MM.1S (cell line): ENCODE measurements at regions not wholly inside any gene's neighbourhood (a gene's known extent, or its start where the extent isn't known, plus 50 kb on each side); places are given as distances from the start of the nearest gene placed in this dataset.

Source experiments
- DNase-seq: peaks from one replicate; pipeline ENCODE4 v3.0.0-alpha.2; 2015
- H2AFZ ChIP-seq: fragments of 300-600 bp; sonication (generic); 2 replicates; pipeline ENCODE4 v1.6.0; 2016; ENCODE audit warnings: antibody characterized with exemption, low read length
- H3F3A ChIP-seq: fragments of 300-600 bp; sonication (generic); 2 replicates; pipeline ENCODE4 v1.6.1; 2016; ENCODE audit warnings: mild to moderate bottlenecking, antibody characterized with exemption, low read length, moderate library complexity, mixed read lengths; ENCODE audit not compliant: insufficient read depth
- H3K27ac ChIP-seq: fragments of 300-600 bp; sonication (generic); 2 replicates; pipeline ENCODE4 v1.5.1; 2016; ENCODE audit warnings: mild to moderate bottlenecking, low read length
- H3K27me3 ChIP-seq: fragments of 300-600 bp; sonication (generic); replicated peaks from 2 replicates; pipeline ENCODE4 v1.6.0; 2016; ENCODE audit warnings: low read length; ENCODE audit not compliant: insufficient read depth
- H3K36me3 ChIP-seq: fragments of 300-600 bp; sonication (generic); replicated peaks from 2 replicates; pipeline ENCODE4 v1.6.1; 2016; ENCODE audit warnings: mild to moderate bottlenecking, low read length, mixed read lengths; ENCODE audit not compliant: insufficient read depth
- H3K4me1 ChIP-seq: fragments of 300-600 bp; sonication (generic); 2 replicates; pipeline ENCODE4 v1.6.1; 2016; ENCODE audit warnings: low read length, mixed read lengths
- H3K4me2 ChIP-seq: fragments of 300-600 bp; sonication (generic); 2 replicates; pipeline ENCODE4 v1.6.0; 2016; ENCODE audit warnings: low read depth, low read length
- H3K4me3 ChIP-seq: fragments of 300-600 bp; sonication (generic); 2 replicates; pipeline ENCODE4 v1.5.1; 2016; ENCODE audit warnings: low read length, mixed read lengths
- H3K79me2 ChIP-seq: fragments of 300-600 bp; sonication (generic); 2 replicates; pipeline ENCODE4 v1.6.1; 2016; ENCODE audit warnings: mixed run types, low read length, mixed read lengths
- H3K9ac ChIP-seq: fragments of 300-600 bp; sonication (generic); 2 replicates; pipeline ENCODE4 v1.6.1; 2016; ENCODE audit warnings: low read length, mixed read lengths
- H3K9me2 ChIP-seq: fragments of 300-600 bp; sonication (generic); replicated peaks from 2 replicates; pipeline ENCODE4 v1.6.1; 2016; ENCODE audit warnings: mild to moderate bottlenecking, low read length, mixed read lengths; ENCODE audit not compliant: insufficient read depth
- H3K9me3 ChIP-seq: fragments of 300-600 bp; sonication (generic); replicated peaks from 2 replicates; pipeline ENCODE4 v1.6.1; 2016; ENCODE audit warnings: mild to moderate bottlenecking, low read length, mixed read lengths; ENCODE audit not compliant: insufficient read depth
- H4K20me1 ChIP-seq: fragments of 300-600 bp; sonication (generic); 2 replicates; pipeline ENCODE4 v1.6.1; 2016; ENCODE audit warnings: mild to moderate bottlenecking, low read length, moderate library complexity, mixed read lengths; ENCODE audit not compliant: insufficient read depth
- EZH2 ChIP-seq: fragments of 300-600 bp; sonication (generic); optimal IDR thresholded peaks from 2 replicates; pipeline ENCODE3; 2017; ENCODE audit warnings: low read depth, mild to moderate bottlenecking, antibody characterized with exemption, low read length, mixed read lengths
- EZH2phosphoT487 ChIP-seq: fragments of 300-600 bp; sonication (generic); IDR thresholded peaks from 2 replicates; pipeline ENCODE4 v1.6.1; 2018; ENCODE audit warnings: antibody characterized with exemption, low read length
- TF ChIP-seq, protein P1 (sequence below): fragments of 300-600 bp; sonication (generic); IDR thresholded peaks from 2 replicates; pipeline ENCODE4 v1.5.1; 2016; ENCODE audit warnings: antibody characterized with exemption, low read length, mixed read lengths

DNA sequence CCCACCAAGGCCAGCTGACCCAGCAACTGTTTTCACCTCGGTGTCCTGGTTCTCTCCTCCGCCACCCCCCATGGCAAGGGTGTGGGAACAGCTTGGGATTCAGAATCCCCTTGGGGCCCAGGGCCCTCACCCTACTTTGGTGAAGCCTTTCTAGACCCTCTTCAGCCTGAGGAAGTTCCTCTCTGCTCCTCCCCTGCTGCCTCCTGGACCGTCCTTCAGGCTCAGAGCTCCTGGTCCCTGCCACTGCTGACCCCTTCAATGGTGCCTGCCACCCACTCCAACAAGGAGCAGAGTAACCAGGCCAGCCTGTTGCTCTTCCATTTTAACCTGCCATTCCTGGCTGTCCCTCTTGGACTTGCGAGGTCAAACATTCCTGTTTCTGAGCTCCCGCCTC lies 72.0 kb upstream of the SMNDC1 start:
- TF ChIP-seq EZH2phosphoT487 (no peak), EZH2 (no peak)
- TF ChIP-seq, protein P1, sequence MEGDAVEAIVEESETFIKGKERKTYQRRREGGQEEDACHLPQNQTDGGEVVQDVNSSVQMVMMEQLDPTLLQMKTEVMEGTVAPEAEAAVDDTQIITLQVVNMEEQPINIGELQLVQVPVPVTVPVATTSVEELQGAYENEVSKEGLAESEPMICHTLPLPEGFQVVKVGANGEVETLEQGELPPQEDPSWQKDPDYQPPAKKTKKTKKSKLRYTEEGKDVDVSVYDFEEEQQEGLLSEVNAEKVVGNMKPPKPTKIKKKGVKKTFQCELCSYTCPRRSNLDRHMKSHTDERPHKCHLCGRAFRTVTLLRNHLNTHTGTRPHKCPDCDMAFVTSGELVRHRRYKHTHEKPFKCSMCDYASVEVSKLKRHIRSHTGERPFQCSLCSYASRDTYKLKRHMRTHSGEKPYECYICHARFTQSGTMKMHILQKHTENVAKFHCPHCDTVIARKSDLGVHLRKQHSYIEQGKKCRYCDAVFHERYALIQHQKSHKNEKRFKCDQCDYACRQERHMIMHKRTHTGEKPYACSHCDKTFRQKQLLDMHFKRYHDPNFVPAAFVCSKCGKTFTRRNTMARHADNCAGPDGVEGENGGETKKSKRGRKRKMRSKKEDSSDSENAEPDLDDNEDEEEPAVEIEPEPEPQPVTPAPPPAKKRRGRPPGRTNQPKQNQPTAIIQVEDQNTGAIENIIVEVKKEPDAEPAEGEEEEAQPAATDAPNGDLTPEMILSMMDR, result no peak
- no peaks in the 10 kb centered on the region for H3K9me2 ChIP-seq
- H3K36me3 ChIP-seq, result no peaks in the 10 kb centered on the region
- H3K9ac ChIP-seq, result no peak overlapping the region
- no peaks in the 10 kb centered on the region for H3K79me2 ChIP-seq
- no peak overlapping the region for H3K4me2 ChIP-seq
- no peak overlapping the region for H2AFZ ChIP-seq
- no peaks in the 10 kb centered on the region for H3F3A ChIP-seq
- no peaks in the 10 kb centered on the region for H4K20me1 ChIP-seq
- no peaks in the 10 kb centered on the region for H3K9me3 ChIP-seq
- H3K27ac ChIP-seq, result no peak overlapping the region
- H3K4me3 ChIP-seq, result no peak overlapping the region
- DNase-seq, result no peak
- H3K4me1 ChIP-seq, result no peaks in the 10 kb centered on the region
- H3K27me3 ChIP-seq, result no peaks in the 10 kb centered on the region

DNA sequence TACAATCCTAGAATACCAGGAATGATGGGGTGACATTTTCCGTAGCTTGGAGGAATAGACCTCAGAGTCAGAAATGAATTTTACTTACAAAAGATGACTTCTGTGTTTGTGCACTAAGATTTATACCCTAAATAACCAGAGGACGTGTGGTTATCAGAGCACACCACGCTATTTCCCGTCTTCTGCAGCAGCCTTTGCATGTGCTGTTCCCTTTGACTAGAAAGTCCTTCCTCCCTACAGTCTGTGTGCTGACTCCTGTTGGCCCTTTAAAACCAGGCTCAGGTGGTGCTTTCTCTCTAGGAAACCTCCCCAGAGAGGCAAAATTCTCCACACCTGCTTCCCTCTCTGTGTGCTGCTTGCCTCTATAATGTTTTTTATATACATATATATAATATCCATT lies 73.3 kb upstream of the SMNDC1 start:
- Histone ChIP-seq H3K9me3 (no peaks in the 10 kb centered on the region), H3K27me3 (no peaks in the 10 kb centered on the region), H3K4me2 (no peak overlapping the region), H3K4me3 (no peak overlapping the region), H3K79me2 (no peaks in the 10 kb centered on the region), H3K9me2 (no peaks in the 10 kb centered on the region), H3K4me1 (no peaks in the 10 kb centered on the region), H3F3A (no peaks in the 10 kb centered on the region), H3K27ac (no peak overlapping the region), H3K36me3 (no peaks in the 10 kb centered on the region), H2AFZ (no peak overlapping the region), H3K9ac (no peak overlapping the region), H4K20me1 (no peaks in the 10 kb centered on the region)
- TF ChIP-seq, protein P1, result no peak
- TF ChIP-seq EZH2phosphoT487 (no peak), EZH2 (no peak)
- DNase-seq, result no peak

DNA sequence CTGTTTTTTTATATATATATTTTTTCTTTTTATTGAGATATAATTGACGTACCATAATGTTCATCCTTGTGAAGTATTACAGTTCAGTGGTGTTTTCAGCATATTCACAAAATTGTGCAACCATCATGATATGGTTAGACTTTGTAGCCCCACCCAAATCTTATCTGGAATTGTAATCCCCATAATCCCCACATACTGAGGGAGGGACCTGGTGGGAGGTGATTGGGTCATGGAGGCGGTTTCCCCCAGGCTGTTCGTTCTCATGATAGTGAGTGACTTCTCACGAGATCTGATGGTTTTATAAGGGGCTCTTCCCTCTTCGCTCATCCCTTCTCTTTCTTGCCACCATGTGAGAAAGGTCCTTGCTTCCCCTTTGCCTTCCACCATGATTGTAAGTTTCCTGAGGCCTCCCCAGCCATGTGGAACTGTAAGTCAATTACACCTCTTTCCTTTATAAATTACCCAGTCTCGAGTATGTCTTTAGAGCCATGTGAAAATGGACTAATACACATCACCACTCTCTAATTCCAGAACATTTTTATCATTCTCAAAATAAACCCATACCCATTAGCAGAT lies 73.9 kb upstream of the SMNDC1 start:
- Histone ChIP-seq H2AFZ (no peak overlapping the region), H3K9me3 (no peaks in the 10 kb centered on the region), H3K27me3 (no peaks in the 10 kb centered on the region), H3K4me3 (no peak overlapping the region), H3K36me3 (no peaks in the 10 kb centered on the region), H3F3A (no peaks in the 10 kb centered on the region), H3K9me2 (no peaks in the 10 kb centered on the region), H3K27ac (no peak overlapping the region), H3K4me2 (no peak overlapping the region), H3K79me2 (no peaks in the 10 kb centered on the region), H3K4me1 (no peaks in the 10 kb centered on the region), H3K9ac (no peak overlapping the region), H4K20me1 (no peaks in the 10 kb centered on the region)
- no peak for DNase-seq
- TF ChIP-seq EZH2, result no peak
- TF ChIP-seq, protein P1, result no peak
- TF ChIP-seq EZH2phosphoT487, result no peak
